ENCODE measurements at regions not wholly inside any gene's neighbourhood (a gene's known extent, or its start where the extent isn't known, plus 50 kb on each side); places are given as distances from the start of the nearest gene placed in this dataset.

DNA sequence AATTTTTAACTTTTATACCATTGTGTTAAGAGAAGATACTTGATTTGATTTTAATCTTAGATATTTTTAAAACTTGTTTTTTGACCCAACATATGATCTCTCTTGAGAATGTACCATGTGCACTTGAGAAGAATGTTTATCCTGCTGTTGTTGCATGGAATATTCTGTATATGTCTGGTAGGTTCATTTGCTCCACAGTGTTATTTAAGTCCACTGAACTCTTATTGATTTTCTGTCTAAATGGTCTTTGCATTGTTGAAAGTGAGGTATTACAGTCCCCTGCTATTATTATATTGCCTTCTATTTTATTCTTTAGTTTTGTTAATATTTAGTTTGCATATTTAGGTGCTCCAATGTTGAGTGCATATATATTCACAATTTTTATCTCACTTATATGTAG, 397.3 kb upstream of the CCDC179 start:
- TF ChIP-seq, protein P1, sequence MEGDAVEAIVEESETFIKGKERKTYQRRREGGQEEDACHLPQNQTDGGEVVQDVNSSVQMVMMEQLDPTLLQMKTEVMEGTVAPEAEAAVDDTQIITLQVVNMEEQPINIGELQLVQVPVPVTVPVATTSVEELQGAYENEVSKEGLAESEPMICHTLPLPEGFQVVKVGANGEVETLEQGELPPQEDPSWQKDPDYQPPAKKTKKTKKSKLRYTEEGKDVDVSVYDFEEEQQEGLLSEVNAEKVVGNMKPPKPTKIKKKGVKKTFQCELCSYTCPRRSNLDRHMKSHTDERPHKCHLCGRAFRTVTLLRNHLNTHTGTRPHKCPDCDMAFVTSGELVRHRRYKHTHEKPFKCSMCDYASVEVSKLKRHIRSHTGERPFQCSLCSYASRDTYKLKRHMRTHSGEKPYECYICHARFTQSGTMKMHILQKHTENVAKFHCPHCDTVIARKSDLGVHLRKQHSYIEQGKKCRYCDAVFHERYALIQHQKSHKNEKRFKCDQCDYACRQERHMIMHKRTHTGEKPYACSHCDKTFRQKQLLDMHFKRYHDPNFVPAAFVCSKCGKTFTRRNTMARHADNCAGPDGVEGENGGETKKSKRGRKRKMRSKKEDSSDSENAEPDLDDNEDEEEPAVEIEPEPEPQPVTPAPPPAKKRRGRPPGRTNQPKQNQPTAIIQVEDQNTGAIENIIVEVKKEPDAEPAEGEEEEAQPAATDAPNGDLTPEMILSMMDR (conservative IDR thresholded peaks at IDR 0.05 in 1 of 2, IDR thresholded peaks at IDR 0.05 in 1 of 2; ENCODE audit: low read depth in 1 of 2, low read length in 2 of 2), result no peak
- no peak for TF ChIP-seq EZH2 (IDR thresholded peaks at IDR 0.05; ENCODE audit: low read length, missing control alignments)
